Nephron progenitor cell (in vitro differentiated cells): ENCODE measurements at regions not wholly inside any gene's neighbourhood (a gene's known extent, or its start where the extent isn't known, plus 50 kb on each side); places are given as distances from the start of the nearest gene placed in this dataset.
"Not testable (repeated sequence)": the region's sequence is repeated elsewhere in the genome, so short reads cannot be mapped to it uniquely, and the experiment has no call there.

ENCODE experiments used
- DNase-seq: peaks from one replicate; pipeline ENCODE4 v3.0.0; 2021
- H3K27ac Mint-ChIP-seq: 2 replicates; pipeline ENCODE4 v1.8.0; 2021; ENCODE audit warnings: mild to moderate bottlenecking, moderate library complexity, mixed read lengths
- H3K27me3 Mint-ChIP-seq: 2 replicates; pipeline ENCODE4 v1.8.0; 2021; ENCODE audit warnings: mild to moderate bottlenecking, low read depth, mixed read lengths; ENCODE audit not compliant: poor library complexity
- H3K36me3 Mint-ChIP-seq: 2 replicates; pipeline ENCODE4 v1.8.0; 2021; ENCODE audit warnings: low read depth, mixed read lengths
- H3K4me1 Mint-ChIP-seq: 2 replicates; pipeline ENCODE4 v1.8.0; 2021; ENCODE audit warnings: mixed read lengths
- H3K4me3 Mint-ChIP-seq: 2 replicates; pipeline ENCODE4 v1.8.0; 2021; ENCODE audit warnings: mild to moderate bottlenecking, moderate library complexity, mixed read lengths
- H3K9me3 Mint-ChIP-seq: 2 replicates; pipeline ENCODE4 v1.8.0; 2021; ENCODE audit warnings: mild to moderate bottlenecking, moderate library complexity, mixed read lengths
- CTCF ChIP-seq: fragments of 200-600 bp; sonication (generic); IDR thresholded peaks from 2 replicates; pipeline ENCODE4 v1.5.0; 2021; ENCODE audit warnings: antibody characterized with exemption

- H3K27ac Mint-ChIP-seq, result no peak overlapping the region
- no peaks in the 10 kb centered on the region for H3K9me3 Mint-ChIP-seq
- H3K27me3 Mint-ChIP-seq, result no peaks in the 10 kb centered on the region
- no peak overlapping the region for H3K4me3 Mint-ChIP-seq
- H3K36me3 Mint-ChIP-seq, result no peaks in the 10 kb centered on the region
- no peak for DNase-seq
- H3K4me1 Mint-ChIP-seq, result no peaks in the 10 kb centered on the region
- TF ChIP-seq CTCF, result no peak
Observed at GRCh38 chr7:52547308-52547910, 488.0 kb upstream of the POM121L12 start.

GRCh38 chr7:52541198-52541765, 494.2 kb upstream of the POM121L12 start:
- DNase-seq, H3K9me3 Mint-ChIP-seq, H3K4me3 Mint-ChIP-seq, H3K36me3 Mint-ChIP-seq, H3K27me3 Mint-ChIP-seq, H3K27ac Mint-ChIP-seq, H3K4me1 Mint-ChIP-seq: not testable (repeated sequence)

GRCh38 chr7:52540041-52540440, 495.4 kb upstream of the POM121L12 start:
- no peaks in the 10 kb centered on the region for H3K4me1 Mint-ChIP-seq
- no peak overlapping the region for H3K27ac Mint-ChIP-seq
- no peaks in the 10 kb centered on the region for H3K36me3 Mint-ChIP-seq
- no peak overlapping the region for H3K4me3 Mint-ChIP-seq
- H3K9me3 Mint-ChIP-seq, result peaks cover 4% of the 10 kb centered on the region
- no peak for DNase-seq
- no peaks in the 10 kb centered on the region for H3K27me3 Mint-ChIP-seq
- no peak for TF ChIP-seq CTCF

GRCh38 chr7:52539414-52539813, 496.0 kb upstream of the POM121L12 start:
- TF ChIP-seq CTCF, result no peak
- Mint-ChIP-seq H3K9me3 (peaks cover 4% of the 10 kb centered on the region), H3K4me1 (no peaks in the 10 kb centered on the region), H3K36me3 (no peaks in the 10 kb centered on the region), H3K27ac (no peak overlapping the region), H3K27me3 (no peaks in the 10 kb centered on the region), H3K4me3 (no peak overlapping the region)
- no peak for DNase-seq

GRCh38 chr7:52537051-52537450, 498.4 kb upstream of the POM121L12 start:
- H3K9me3 Mint-ChIP-seq, result peaks cover 10% of the 10 kb centered on the region
- no peak for DNase-seq
- no peak for TF ChIP-seq CTCF
- no peak overlapping the region for H3K27ac Mint-ChIP-seq
- H3K36me3 Mint-ChIP-seq, result no peaks in the 10 kb centered on the region
- no peaks in the 10 kb centered on the region for H3K27me3 Mint-ChIP-seq
- no peaks in the 10 kb centered on the region for H3K4me1 Mint-ChIP-seq
- H3K4me3 Mint-ChIP-seq, result no peak overlapping the region

GRCh38 chr7:52525772-52526341, 509.6 kb upstream of the POM121L12 start:
- H3K4me3 Mint-ChIP-seq, result no peak overlapping the region
- no peaks in the 10 kb centered on the region for H3K9me3 Mint-ChIP-seq
- H3K4me1 Mint-ChIP-seq, result no peaks in the 10 kb centered on the region
- no peaks in the 10 kb centered on the region for H3K36me3 Mint-ChIP-seq
- H3K27ac Mint-ChIP-seq, result no peak overlapping the region
- no peaks in the 10 kb centered on the region for H3K27me3 Mint-ChIP-seq
- no peak for TF ChIP-seq CTCF
- no peak for DNase-seq
